RWPE2 (cell line): ENCODE measurements at regions not wholly inside any gene's neighbourhood (a gene's known extent, or its start where the extent isn't known, plus 50 kb on each side); places are given as distances from the start of the nearest gene placed in this dataset.

ENCODE experiments used
- ATAC-seq: fragments of 200-7000 bp; cut with Tn5 transposase; 3 replicates; pipeline ENCODE4 v1.9.1; 2021; ENCODE audit warnings: low read depth
- DNase-seq: peaks from one replicate; pipeline ENCODE4 v3.0.0-alpha.2; 2020; ENCODE audit warnings: low spot score
- H3K27ac ChIP-seq: fragments of 450-650 bp; 2 replicates; pipeline ENCODE4 v1.5.1; 2017; ENCODE audit warnings: mild to moderate bottlenecking; ENCODE audit not compliant: poor library complexity, severe bottlenecking
- H3K27me3 ChIP-seq: fragments of 250-450 bp; sonication (Bioruptor Pico); 2 replicates; pipeline ENCODE4 v1.5.1; 2021; ENCODE audit warnings: mild to moderate bottlenecking, moderate library complexity; ENCODE audit not compliant: insufficient read depth, poor library complexity, severe bottlenecking
- H3K36me3 ChIP-seq: fragments of 250-450 bp; sonication (Bioruptor Pico); 2 replicates; pipeline ENCODE4 v1.5.1; 2020; ENCODE audit warnings: low read depth, mild to moderate bottlenecking, moderate library complexity
- H3K4me1 ChIP-seq: fragments of 250-450 bp; sonication (Bioruptor Pico); 2 replicates; pipeline ENCODE4 v1.5.1; 2021; ENCODE audit warnings: mild to moderate bottlenecking, moderate library complexity; ENCODE audit not compliant: insufficient read depth, poor library complexity, severe bottlenecking
- H3K4me3 ChIP-seq: fragments of 250-450 bp; sonication (Bioruptor Pico); 2 replicates; pipeline ENCODE4 v1.5.1; 2021; ENCODE audit warnings: mild to moderate bottlenecking, moderate library complexity; ENCODE audit not compliant: severe bottlenecking
- H3K9me3 ChIP-seq: fragments of 250-450 bp; sonication (Bioruptor Pico); 2 replicates; pipeline ENCODE4 v1.5.1; 2021; ENCODE audit warnings: mild to moderate bottlenecking, moderate library complexity; ENCODE audit not compliant: severe bottlenecking
- TF ChIP-seq, protein P1 (sequence below): fragments of 450-650 bp; IDR thresholded peaks from one replicate; pipeline ENCODE4 v1.5.1; 2017; ENCODE audit warnings: mild to moderate bottlenecking, moderate library complexity; ENCODE audit not compliant: poor library complexity, severe bottlenecking

GRCh38 chr7:113394856-113395255, 276.5 kb upstream of the SMIM30 start:
- DNase-seq, result no peak

GRCh38 chr7:113392841-113393540, 274.6 kb upstream of the SMIM30 start:
- no peak overlapping the region for H3K4me3 ChIP-seq
- H3K9me3 ChIP-seq, result no peaks in the 10 kb centered on the region
- no peak for ATAC-seq
- TF ChIP-seq, protein P1, sequence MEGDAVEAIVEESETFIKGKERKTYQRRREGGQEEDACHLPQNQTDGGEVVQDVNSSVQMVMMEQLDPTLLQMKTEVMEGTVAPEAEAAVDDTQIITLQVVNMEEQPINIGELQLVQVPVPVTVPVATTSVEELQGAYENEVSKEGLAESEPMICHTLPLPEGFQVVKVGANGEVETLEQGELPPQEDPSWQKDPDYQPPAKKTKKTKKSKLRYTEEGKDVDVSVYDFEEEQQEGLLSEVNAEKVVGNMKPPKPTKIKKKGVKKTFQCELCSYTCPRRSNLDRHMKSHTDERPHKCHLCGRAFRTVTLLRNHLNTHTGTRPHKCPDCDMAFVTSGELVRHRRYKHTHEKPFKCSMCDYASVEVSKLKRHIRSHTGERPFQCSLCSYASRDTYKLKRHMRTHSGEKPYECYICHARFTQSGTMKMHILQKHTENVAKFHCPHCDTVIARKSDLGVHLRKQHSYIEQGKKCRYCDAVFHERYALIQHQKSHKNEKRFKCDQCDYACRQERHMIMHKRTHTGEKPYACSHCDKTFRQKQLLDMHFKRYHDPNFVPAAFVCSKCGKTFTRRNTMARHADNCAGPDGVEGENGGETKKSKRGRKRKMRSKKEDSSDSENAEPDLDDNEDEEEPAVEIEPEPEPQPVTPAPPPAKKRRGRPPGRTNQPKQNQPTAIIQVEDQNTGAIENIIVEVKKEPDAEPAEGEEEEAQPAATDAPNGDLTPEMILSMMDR, result no peak
- no peak for DNase-seq
- H3K27ac ChIP-seq, result no peak overlapping the region
- no peaks in the 10 kb centered on the region for H3K36me3 ChIP-seq
- no peaks in the 10 kb centered on the region for H3K27me3 ChIP-seq
- H3K4me1 ChIP-seq, result no peaks in the 10 kb centered on the region

More at GRCh38 chr7:113394856-113395255, 276.5 kb upstream of the SMIM30 start:
- no peaks in the 10 kb centered on the region for H3K27me3 ChIP-seq
- no peaks in the 10 kb centered on the region for H3K4me1 ChIP-seq
- 0 out of 3 replicates have a peak, but pooled peaks have one; percentile 25 for ATAC-seq
- H3K36me3 ChIP-seq, result no peaks in the 10 kb centered on the region
- no peaks in the 10 kb centered on the region for H3K9me3 ChIP-seq
- no peak overlapping the region for H3K27ac ChIP-seq
- TF ChIP-seq, protein P1, result no peak
- H3K4me3 ChIP-seq, result no peak overlapping the region

GRCh38 chr7:113392421-113392820, 274.1 kb upstream of the SMIM30 start:
- no peak for ATAC-seq
- no peak overlapping the region for H3K4me3 ChIP-seq
- no peaks in the 10 kb centered on the region for H3K4me1 ChIP-seq

DNA sequence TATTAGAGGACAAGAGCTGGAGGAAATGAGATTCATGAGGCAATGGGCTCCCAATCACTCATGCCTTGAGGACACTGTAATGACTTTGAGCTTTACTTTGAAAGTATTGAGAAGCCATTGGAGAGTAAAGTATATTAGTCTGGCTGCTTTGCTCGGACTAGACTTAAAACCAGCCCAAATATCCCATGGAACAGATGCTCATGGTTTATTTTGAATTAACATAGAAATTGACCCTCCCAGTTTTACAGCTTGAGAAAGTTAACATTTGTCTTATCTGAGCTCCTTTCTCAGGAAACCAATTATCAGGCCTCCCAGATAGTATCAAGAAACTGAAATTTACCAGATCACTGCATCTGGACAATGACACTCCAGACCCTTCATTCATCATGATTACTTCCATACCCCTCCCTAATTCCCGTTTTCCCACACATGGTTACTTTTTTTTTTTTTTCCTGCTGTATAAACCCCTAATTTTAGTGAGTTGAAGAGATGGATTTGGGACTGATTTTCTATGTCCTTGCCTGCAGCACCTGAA, 270.8 kb upstream of the SMIM30 start:
- Histone ChIP-seq H3K27me3 (no peaks in the 10 kb centered on the region), H3K36me3 (no peaks in the 10 kb centered on the region), H3K9me3 (no peaks in the 10 kb centered on the region), H3K4me1 (no peaks in the 10 kb centered on the region), H3K27ac (no peak overlapping the region), H3K4me3 (no peak overlapping the region)
- ATAC-seq, result no peak
- DNase-seq, result no peak
- TF ChIP-seq, protein P1, result no peak

More at GRCh38 chr7:113392421-113392820, 274.1 kb upstream of the SMIM30 start:
- Histone ChIP-seq H3K27me3 (no peaks in the 10 kb centered on the region), H3K36me3 (no peaks in the 10 kb centered on the region), H3K9me3 (no peaks in the 10 kb centered on the region), H3K27ac (no peak overlapping the region)
- TF ChIP-seq, protein P1, result no peak
- DNase-seq, result no peak

GRCh38 chr7:113383638-113384037, 265.3 kb upstream of the SMIM30 start:
- DNase-seq (no peak), ATAC-seq (no peak)
- Histone ChIP-seq H3K4me3 (no peak overlapping the region), H3K27me3 (no peaks in the 10 kb centered on the region), H3K36me3 (no peaks in the 10 kb centered on the region), H3K27ac (no peak overlapping the region), H3K4me1 (no peaks in the 10 kb centered on the region), H3K9me3 (no peaks in the 10 kb centered on the region)
- TF ChIP-seq, protein P1, result no peak
